T1000 (cell line): ENCODE measurements at regions not wholly inside any gene's neighbourhood (a gene's known extent, or its start where the extent isn't known, plus 50 kb on each side); places are given as distances from the start of the nearest gene placed in this dataset.

Experiments used
- DNase-seq: peaks from one replicate; lab custom pipeline; 2025; ENCODE audit warnings: mixed read lengths; lab: John Stamatoyannopoulos, UW

DNA sequence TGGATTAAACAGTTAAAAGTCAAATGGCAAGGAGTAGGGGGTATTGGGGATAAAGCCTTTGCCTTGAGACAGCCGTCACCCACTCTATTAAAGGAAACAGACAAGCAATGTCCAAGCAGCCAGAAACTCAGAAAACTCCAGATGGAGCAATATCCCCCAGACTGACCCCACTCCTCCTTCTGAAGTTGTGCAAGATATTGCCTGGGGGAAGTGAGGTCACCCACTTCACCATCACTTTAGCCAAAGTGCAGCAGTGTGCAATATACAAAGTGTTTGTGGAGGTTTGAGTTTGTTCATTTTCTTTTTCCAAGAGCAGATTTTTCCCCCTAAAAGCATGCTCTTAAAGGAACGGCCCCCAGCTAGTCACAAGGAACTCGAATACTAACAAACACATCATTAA lies 125.1 kb downstream of the ETS2 start:
- no peak for DNase-seq

DNA sequence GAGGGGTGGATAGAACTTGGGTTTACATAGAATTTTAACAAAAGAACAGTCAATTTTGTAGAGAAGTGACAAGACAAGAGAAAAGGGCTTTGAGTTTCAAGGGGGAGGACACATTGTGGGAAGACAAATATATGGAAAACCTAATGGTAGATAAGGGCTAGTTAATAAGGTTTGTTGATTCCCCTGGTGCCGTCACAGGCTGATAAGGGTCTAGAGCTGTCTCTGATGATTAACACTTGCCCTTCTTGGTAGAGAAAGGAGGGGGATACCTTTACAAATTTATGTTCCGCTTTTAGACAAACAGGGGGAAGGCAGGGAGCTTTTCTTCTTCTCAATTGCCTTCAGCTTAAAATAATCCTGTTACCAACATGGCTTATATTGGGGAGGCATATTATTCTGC lies 124.3 kb downstream of the ETS2 start:
- no peak for DNase-seq

DNA sequence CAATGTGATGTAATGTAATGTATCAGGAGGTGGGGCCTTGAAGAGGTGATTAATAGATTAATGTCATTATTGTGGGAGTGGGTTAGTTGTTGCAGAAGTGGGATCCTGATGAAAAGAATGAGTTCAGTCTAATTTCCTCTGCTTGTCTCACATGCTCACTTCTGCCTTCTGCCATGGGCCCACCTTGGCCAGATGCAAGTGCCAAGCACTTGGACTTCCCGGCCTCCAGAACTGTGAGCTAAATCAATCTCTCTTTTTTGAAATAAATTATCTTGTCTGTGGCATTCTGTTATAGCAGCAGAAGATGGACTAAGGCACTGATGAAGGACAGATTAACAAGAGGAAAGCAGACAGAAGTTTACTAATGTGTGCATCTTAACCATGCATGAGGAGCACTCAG lies 123.9 kb downstream of the ETS2 start:
- no peak for DNase-seq

DNA sequence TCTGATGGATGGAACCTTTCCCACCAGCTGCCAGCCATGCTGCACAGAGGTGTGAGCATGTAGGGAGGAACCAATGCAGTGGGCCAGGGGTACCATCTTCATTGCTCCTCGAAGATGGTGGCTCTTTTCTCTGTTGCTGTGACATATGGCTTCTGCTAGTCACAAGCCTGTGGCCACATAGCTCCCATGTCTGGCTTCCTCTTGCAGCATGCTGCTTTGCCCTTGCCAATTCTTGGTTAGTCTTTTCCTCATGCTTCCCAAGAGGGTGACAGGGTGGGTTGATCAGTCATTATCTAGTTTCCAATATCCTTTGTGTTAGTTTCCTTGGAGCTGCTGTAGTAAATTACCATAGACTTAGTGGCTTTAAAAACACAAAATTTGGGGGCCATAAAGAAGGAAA lies 123.4 kb downstream of the ETS2 start:
- no peak for DNase-seq

DNA sequence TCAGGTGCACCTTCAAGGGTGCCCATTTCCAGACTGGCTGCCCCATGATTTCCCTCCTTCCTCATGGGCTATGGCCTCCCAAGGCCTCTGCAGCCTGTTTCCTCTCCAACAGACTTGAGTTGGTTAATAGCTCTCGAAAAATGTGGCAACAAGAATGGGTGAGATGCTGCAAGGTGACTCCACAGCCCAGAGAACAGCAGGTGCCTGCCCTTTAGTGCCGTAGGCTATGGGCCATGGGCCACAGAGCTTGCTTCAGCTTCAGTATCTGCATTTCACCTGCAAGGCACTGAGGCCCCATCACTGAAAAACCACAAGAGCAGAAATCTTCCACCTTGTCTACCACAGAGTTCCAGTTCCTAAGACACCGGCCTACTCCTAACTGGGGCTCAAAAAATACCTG lies 122.0 kb downstream of the ETS2 start:
- no peak for DNase-seq

DNA sequence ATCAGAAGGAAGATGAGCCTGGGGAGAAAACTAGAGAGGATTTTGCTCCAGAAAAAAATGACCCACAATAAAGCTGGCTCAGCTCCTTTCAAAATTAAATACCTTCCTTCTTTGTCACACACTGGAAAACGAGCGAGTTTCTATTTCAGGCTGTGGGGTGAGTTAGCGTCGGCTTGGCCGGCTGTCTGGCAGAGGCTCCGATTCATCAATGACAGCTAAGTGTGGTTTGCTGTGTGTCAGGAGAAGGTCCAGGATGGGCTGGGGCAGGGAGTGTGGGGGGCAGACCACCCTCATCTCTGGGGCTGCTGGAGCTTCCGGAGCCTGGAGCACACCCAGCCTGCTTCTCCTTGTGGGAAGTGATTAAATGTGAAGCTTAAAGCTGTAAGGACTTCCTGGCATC lies 120.2 kb downstream of the ETS2 start:
- peak; percentile 52 for DNase-seq

DNA sequence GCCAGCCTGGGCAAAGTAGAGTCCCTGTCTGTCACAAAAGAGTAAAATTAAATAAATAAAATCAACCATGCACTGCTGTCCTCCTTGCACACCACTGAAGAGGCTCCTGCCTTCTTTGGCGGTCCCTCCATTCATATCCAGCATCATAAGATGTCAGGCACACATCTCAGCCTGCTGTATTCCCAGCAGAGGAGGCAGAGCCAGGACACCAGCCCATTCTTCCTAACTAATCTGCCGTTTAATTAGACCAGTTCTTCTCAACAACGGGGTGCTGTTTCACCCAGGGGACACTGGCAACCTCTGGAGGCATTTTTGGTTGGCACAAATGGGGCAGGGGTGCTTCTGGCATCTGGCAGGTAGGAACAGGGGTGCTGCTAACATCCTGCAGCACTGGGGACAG lies 119.7 kb downstream of the ETS2 start:
- DNase-seq: no peak

DNA sequence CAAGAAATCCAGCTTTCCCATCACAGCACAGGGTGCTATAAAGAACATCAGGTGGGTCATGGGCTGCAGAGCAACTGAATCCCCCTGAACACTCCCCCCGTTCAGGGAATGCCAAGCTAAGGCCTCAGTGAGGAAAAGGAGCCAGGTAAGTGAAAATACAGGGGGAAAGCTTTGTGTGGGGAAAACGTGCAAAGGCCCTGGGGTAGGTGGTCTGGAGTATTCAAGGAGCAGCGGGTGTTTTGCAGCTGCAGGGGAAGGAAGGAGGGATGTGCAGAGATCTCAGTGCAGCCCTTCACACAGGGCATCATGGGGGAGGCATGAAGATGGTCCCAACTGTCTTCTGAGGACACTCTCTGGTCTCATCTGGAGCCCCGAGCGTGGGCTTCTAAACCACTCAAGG lies 119.2 kb downstream of the ETS2 start:
- no peak for DNase-seq

DNA sequence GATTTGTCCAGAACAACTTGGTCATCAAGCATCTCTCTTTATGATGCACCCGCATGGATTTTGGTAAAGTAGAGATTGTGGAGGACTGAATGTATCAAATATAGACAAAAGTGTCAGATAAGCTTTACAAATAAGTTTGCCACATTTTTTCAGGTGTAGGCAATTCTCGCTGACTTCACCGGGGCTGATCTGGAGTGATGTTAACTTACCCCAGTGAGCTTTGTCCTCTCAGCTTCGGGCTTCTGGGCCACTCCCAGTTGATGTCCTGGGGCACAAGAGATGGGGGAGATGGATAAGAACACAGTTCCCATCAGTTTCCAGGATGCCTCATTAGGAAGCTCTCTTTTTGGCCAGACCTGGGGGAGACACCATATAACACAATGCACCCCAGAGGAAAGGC lies 117.7 kb downstream of the ETS2 start:
- DNase-seq: no peak

DNA sequence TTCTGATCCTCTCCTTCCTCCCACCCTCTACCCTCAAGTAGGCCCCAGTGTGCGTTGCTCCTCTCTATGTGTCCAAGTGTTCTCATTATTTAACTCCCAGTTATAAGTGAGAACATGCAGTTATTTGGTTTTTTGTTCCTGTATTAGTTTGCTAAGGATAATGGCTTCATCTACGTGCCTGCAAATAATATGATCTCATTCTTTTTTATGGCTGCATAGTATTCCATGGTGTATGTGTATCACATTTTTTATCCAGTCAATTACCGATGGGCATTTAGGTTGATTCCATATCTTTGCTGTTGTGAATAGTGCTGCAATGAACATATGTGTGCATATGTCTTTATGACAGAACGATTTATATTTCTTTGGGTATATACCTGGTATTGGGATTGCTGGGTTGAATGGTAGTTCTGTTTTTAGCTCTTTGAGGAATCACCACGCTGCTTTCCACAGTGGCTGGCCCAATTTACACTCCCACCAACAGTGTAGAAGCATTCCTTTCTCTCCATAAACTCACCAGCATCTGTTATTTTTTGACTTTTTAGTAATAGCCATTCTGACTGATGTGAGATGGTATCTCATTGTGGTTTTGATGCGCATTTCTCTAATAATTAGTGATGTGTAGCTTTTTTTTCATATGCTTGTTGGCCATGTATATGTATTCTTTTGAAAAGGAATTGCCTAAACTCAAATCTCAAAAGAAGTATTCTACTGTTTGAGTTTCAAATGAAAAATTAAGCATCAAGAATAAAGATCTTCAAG lies 116.9 kb downstream of the ETS2 start:
- no peak for DNase-seq

DNA sequence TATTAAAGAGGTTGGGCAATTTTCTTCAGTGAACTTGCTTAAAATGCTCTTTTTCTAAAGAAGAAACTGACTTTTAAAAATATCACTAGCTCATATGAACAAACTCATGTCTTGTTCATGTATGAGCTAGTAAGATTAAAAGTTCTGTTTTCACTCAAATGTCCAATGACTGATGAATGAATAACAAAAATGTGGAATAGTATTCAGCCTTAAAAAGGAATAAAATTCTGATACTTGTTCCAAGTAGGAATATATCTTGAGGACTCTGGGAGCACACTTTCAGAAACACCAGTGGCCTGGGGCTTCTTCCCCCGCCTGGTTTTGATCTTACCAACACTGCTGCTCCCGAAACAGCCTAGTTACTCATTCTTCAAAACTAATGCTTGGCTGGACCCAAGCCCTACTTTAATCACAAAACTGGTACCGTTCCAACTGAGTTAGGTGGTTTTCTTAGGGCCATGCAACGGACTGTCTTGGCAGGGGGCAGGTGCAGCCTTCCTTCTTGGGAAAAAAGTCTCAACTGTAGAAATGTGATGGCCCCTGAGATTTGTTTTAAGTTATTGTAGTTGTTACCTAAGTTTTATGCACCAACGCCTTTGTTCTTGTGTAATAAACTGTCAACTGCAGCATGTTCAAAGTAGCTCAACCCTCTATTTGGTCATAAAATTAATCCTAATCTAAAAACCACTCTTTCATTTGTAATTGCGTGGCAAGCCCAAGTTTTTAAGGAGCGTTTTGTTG lies 116.0 kb downstream of the ETS2 start:
- no peak for DNase-seq

DNA sequence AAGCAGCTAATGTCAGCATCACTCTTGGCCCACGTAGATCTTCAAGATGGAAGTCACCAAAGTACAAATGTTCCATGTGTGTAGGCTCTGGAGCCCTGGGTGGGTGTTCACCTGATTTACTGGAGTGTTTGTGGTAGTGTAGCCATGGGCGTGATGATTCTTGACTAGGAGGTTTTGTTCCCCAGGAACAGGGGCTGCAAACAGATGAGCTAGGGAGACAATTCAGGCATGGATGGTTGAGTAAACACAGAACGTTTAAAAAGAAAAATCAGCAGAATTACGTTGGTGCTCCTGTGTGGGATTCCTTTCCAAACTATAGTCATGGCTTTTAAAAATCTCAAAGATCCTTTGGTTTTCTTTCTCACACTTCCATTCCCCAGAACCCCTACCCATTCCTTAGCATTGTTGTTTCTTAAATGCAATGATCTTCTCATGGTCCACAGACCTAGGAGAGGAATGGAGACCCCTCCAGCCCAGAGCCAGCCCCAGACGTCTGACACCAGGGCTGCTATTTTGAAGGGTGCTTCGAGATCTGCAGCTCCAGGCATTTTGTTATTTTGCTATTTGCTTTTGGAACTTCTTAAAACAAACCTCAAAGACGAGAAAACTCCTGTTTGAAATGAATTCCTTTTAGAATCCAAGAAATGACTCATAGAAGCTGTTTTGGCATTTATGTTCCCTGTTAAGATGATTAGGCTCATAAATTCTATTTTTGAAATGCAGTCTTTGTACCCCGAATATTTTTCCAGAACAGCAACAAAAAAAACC lies 115.1 kb downstream of the ETS2 start:
- no peak for DNase-seq

DNA sequence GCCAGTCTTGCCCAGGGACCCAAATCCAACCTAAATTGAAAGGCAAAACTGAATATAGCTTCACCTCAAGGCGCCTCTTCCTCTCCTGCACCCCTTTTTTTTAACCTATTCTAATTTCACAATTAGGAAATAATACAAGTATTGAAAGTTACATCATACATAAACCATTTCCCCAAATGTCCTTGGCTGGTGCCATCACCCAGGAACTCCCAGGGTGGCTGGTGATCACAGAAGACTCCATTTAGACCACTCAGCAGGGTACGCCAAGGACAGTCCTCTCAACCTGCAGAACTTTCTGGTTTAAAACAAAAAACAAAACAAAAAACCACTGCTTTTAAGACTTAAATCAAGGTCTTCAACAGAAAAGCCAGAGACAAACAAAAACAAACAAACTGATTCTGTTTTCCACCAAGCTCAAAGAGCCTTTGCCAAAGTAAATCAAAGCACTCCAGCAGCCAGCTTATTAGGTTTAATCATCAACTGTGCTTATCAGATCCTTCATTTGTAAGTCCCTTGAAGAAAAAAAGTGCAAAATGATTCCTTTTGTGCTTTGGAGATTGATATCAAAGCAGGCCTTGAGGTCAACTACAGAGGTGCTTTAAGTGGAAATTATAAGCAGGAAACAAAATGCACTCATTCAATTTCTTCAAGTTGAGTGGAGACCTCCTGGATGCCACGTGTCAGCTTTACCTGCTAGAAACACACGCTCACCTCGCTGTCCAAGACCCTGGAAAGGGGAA lies 113.0 kb downstream of the ETS2 start:
- DNase-seq: no peak

DNA sequence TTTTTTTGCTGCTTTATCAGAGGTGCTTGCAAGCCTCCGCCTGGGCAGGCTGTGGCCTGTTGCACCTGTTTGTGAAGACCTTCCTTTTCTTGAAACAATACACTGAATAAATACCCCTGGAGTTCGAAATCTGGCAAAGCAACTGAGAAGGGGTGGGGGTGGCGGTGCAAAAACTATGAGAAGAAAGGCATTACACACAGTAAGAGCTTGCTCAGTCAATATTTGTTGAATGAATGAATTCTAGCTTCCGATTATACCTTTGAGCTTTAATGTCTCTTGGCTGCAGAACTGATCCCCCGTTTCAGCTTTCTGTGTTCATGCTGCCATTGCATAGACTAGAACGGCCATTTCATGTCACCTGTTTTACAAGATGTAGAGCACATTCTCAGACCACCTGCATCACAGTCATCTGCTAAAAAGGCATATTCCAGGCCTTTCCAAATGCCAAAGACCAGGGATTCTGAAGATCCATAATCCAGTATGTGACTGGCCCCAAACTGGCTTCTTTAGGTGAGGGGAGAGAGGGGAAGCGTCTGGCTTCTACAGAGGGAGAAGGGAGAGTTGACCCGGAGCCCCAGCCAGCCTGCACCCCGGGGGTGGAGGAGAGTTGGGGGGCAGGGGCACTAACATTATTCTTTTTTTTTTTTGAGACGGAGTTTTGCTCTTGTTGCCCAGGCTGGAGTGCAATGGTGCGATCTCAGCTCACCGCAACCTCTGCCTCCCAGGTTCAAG lies 111.5 kb downstream of the ETS2 start:
- DNase-seq: no peak

DNA sequence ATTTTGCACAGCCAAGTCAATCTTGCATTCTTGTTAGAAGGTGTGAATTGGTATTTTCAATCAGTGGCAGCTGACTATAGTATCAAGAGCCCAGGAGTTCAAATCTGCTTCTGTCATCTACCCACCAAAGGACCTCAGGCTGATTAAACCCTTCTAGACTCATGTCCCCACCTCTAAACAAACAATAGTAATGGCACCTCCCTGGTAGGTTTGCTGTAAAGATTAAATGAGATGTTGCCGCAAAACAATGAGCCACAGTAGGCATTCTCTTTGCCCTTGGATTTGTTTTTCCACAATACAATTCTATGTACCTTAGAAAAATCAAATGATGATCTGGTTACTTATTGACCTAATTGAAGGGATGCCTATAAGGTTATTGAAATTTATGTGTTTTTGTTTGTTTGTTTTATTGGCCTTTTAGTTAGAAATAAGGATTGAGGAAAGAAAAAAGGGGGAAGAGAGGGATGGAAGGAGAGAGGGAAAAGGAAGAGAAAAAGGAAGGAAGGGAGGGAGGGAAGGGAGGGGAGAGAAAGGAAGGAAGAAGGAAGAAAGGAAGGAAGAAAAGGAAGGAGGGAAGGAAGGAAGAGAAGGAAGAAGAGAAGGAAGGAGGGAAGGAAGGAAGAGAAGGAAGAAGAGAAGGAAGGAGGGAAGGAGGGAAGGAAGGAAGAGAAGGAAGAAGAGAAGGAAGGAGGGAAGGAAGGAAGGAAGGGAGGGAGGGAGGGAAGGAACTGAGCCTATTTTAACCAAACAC lies 110.7 kb downstream of the ETS2 start:
- DNase-seq: no peak

DNA sequence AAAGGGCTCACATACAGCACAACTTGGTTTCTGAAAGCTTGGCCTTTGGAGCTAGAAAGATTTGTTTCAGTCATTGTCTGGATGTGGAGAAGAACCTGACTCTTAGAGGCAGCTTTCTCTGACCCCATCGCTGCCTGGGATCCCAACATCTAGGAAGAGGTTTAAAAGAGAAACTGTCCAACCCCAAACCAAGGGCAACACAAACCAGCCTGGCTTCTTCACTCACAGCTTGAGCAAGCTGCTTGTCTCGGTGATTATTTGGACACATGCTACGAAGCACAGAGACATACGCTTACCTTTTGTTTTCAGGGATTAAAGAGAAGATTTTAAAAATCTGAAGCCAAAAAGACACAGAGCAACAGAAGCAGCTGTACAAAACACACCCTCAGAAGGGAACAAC lies 109.8 kb downstream of the ETS2 start:
- no peak for DNase-seq

DNA sequence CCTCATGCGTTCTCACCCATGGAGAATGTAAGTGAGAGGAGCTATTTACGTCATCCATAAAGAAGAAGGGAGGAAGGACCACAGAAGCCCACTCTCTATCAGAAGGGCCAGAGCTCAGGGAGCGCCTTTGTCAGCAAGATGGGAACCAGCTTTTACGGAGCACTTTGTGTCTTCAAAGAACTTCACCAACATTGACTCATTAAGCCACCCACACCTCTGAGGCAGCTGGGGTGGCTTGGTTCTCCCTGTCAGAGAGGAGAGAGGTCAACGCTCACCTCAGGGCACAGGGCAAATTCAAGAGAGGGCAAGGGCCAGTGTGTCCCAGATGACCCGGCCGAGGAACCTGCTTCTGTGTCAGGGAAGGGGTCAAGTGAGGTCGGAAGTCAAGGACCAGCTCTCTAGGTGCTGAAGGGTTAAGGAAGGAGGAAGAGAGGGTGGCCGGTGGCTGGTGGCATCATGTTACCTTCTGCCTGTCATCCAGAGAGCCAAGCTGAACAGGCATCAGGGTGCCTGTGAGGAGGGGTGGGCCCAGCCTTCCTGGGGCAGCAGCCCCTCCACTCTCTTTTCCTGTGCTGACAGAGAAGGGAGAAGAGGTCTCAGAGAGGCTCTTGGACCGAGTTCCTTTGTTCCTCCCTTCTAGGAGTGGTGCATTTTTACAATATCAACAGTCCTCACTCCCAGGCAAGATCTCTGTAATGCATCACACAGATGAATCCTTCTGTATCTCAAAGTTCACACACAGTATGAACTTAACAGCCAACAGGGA lies 109.0 kb downstream of the ETS2 start:
- DNase-seq: no peak

DNA sequence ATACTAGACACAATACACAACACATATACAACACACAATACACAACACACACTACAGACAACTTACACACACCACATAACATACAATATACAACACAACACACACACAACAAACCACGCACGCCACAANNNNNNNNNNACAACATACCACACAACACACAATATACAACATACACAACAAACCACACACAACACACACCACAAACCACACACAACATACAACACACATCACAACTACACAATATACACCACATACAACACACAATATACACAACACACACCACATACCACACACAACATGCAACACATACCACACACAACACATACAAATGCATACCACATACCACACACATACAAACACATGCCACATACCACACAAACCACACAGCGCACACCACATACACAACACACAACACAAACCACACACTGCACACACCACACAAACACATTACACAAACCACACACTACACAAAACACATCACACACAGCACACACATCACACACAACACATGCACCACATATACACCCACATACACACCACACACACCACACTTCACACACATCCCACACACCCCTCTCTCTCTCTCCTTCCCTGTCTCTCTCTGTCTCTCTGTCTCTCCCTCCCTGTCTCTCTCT lies 108.3 kb downstream of the ETS2 start:
- no peak for DNase-seq

DNA sequence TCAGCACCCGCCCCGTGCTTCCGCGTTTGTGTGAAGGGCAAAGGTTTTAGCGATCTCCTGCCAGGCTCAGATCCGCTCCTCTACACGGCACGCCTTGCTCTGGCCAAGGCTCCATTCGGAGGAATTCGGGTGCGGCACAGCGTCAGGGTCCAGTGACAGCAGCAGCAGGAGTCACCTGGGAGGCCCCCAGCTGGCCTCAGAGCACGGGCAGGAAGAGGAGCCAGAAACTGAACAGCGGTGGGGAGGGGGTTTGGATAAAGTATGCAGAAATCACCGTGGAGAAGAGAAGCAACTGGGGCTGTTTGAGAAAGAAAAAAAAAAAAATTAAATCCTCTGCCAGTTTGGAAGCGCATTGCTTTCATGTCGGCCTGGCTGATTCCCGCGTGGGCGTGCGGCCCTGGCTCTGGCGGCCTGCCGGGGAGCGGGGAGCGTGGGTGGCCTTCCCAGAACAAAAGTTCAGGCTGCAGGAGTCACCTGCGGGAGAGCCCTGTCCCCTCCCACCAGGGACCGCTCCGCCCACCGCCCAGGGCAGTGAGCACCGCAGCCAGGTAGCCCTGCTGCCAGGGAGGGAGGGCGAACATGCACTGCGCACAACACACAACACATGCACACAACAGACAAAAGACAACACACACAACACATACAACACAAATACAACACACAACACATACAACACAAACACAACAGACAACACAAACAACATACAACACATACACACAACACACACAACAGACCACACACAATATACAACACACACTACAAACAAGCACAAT lies 107.6 kb downstream of the ETS2 start:
- DNase-seq: no peak
